HCT116 (cell line): ENCODE measurements at regions not wholly inside any gene's neighbourhood (a gene's known extent, or its start where the extent isn't known, plus 50 kb on each side); places are given as distances from the start of the nearest gene placed in this dataset.

Source experiments
- ATAC-seq: fragments of 200-7000 bp; cut with Tn5 transposase; 2 replicates; pipeline ENCODE4 v1.9.1; 2020; ENCODE audit warnings: mild to moderate bottlenecking, moderate library complexity
- BruUV-seq: library from RNA; stranded (reverse); fragments of 400-500 nt; replicated peaks from 2 replicates; lab custom pipeline; 2021; lab: Mats Ljungman, UMichigan
- CTCF ChIA-PET: fragments of 300-600 bp; sonication (Branson Sonifier 250); formaldehyde crosslinking; loops from one replicate; lab custom pipeline; 2021; ENCODE audit warnings: antibody characterized with exemption; lab: Charles Lee
- POLR2A ChIA-PET: fragments of 300-600, 350-600 bp; sonication (Branson Sonifier 250); formaldehyde crosslinking; loops from one replicate; lab custom pipeline; 2021; ENCODE audit warnings: antibody characterized with exemption; lab: Charles Lee
- RAD21 ChIA-PET, 2 experiments: fragments of 300-600 bp; sonication (Branson Sonifier 250); formaldehyde crosslinking; loops; one replicate each; lab custom pipeline; 2023; ENCODE audit warnings: low total read pairs in 2 of 2; ENCODE audit not compliant: uncharacterized antibody in 2 of 2, unreplicated experiment in 2 of 2, low non-redundant PET in 1 of 2; lab: Charles Lee
- DNase-seq: peaks from one replicate; pipeline ENCODE4 v3.0.0-alpha.2; 2010; ENCODE audit warnings: low read depth, low spot score
- H2AFZ ChIP-seq: fragments of 200-600 bp; shearing (Covaris generic), sonication (generic); 2 replicates; pipeline ENCODE4 v1.6.1; 2017; ENCODE audit warnings: low read depth, mixed run types, mixed read lengths, antibody characterized with exemption, low read length; ENCODE audit not compliant: poor library complexity, severe bottlenecking
- H3K27ac ChIP-seq: 2 replicates; pipeline ENCODE4 v1.5.1; 2012; ENCODE audit warnings: low read depth, low read length
- H3K27me3 ChIP-seq: fragments of 200-600 bp; sonication (generic); 2 replicates; pipeline ENCODE4 v1.6.1; 2016; ENCODE audit warnings: mixed run types, low read length, mixed read lengths; ENCODE audit not compliant: insufficient read depth
- H3K36me3 ChIP-seq, 2 experiments: fragments of 200-500 bp in 1 of 2; fragments of 200-600 bp in 1 of 2; sonication (Bioruptor generic) in 1 of 2; sonication (generic) in 1 of 2; 2 replicates each; pipeline versions ENCODE4 v1.5.1 to v1.6.1; 2014 to 2016; ENCODE audit warnings: low read length in 2 of 2, inconsistent platforms in 1 of 2, mixed read lengths in 1 of 2, mixed run types in 1 of 2; ENCODE audit not compliant: insufficient read depth in 2 of 2, control insufficient read depth in 1 of 2
- H3K4me1 ChIP-seq, 2 experiments: fragments of 200-600 bp in 1 of 2; sonication (generic) in 1 of 2; 2 replicates each; pipeline versions ENCODE4 v1.5.1 to v1.6.1; 2012 to 2017; ENCODE audit warnings: low read length in 2 of 2, inconsistent platforms in 1 of 2, mild to moderate bottlenecking in 1 of 2, mixed read lengths in 1 of 2, mixed run types in 1 of 2, moderate library complexity in 1 of 2; ENCODE audit not compliant: insufficient read depth in 2 of 2, control insufficient read depth in 1 of 2
- H3K4me2 ChIP-seq: fragments of 200-600 bp; sonication (generic); 2 replicates; pipeline ENCODE4 v1.6.1; 2017; ENCODE audit warnings: mixed run types, low read length, mixed read lengths
- H3K4me3 ChIP-seq, 2 experiments: fragments of 200-600 bp in 1 of 2; sonication (generic) in 1 of 2; replicated peaks in 1 of 2; 2 replicates each; pipeline ENCODE4 v1.5.1; 2011 to 2016; ENCODE audit warnings: low read length in 2 of 2, control low read depth in 1 of 2, low read depth in 1 of 2, mild to moderate bottlenecking in 1 of 2, mixed read lengths in 1 of 2, mixed run types in 1 of 2
- H3K79me2 ChIP-seq: fragments of 200-600 bp; sonication (generic); 2 replicates; pipeline ENCODE4 v1.6.1; 2017; ENCODE audit warnings: mild to moderate bottlenecking, mixed run types, low read length, moderate library complexity, mixed read lengths; ENCODE audit not compliant: insufficient read depth
- H3K9ac ChIP-seq: fragments of 200-600 bp; sonication (generic); 2 replicates; pipeline ENCODE4 v1.6.1; 2016; ENCODE audit warnings: low read length, mixed read lengths
- H3K9me2 ChIP-seq: fragments of 200-600 bp; sonication (generic), shearing (Covaris generic); 2 replicates; pipeline ENCODE4 v1.6.1; 2017; ENCODE audit warnings: mixed run types, mild to moderate bottlenecking, moderate library complexity; ENCODE audit not compliant: insufficient read depth
- H3K9me3 ChIP-seq, 2 experiments: fragments of 200-500 bp in 1 of 2; fragments of 200-600 bp in 1 of 2; sonication (Bioruptor generic) in 1 of 2; sonication (generic) in 1 of 2; 2 replicates each; pipeline ENCODE4 v1.6.1; 2014 to 2017; ENCODE audit warnings: low read length in 2 of 2, mixed read lengths in 2 of 2, inconsistent platforms in 1 of 2, low read depth in 1 of 2, mild to moderate bottlenecking in 1 of 2, mixed run types in 1 of 2, moderate library complexity in 1 of 2; ENCODE audit not compliant: control insufficient read depth in 1 of 2, insufficient read depth in 1 of 2
- H4K20me1 ChIP-seq: fragments of 200-600 bp; sonication (generic), shearing (Covaris generic); 2 replicates; pipeline ENCODE4 v1.6.1; 2017; ENCODE audit warnings: mixed run types, mild to moderate bottlenecking, moderate library complexity; ENCODE audit not compliant: insufficient read depth
- CEBPB ChIP-seq: IDR thresholded peaks from 2 replicates; pipeline ENCODE4 v1.6.1; 2012; ENCODE audit warnings: low read depth
- EGR1 ChIP-seq: IDR thresholded peaks from 2 replicates; pipeline ENCODE4 v1.6.1; 2012; ENCODE audit warnings: low read depth
- FOSL1 ChIP-seq: IDR thresholded peaks from 2 replicates; pipeline ENCODE4 v1.6.1; 2012; ENCODE audit warnings: low read depth
- JUND ChIP-seq: IDR thresholded peaks from 2 replicates; pipeline ENCODE4 v1.6.1; 2012
- POLR2A ChIP-seq: IDR thresholded peaks from 2 replicates; pipeline ENCODE4 v1.7.0; 2011; ENCODE audit warnings: borderline replicate concordance; ENCODE audit not compliant: insufficient read depth, insufficient read length; ENCODE audit errors: extremely low read depth
- POLR2AphosphoS5 ChIP-seq: IDR thresholded peaks from 2 replicates; pipeline ENCODE4 v1.6.1; 2011; ENCODE audit warnings: mild to moderate bottlenecking, low read depth, low read length, moderate library complexity
- TCF7L2 ChIP-seq: IDR thresholded peaks from 2 replicates; pipeline ENCODE4 v1.7.0; 2011; ENCODE audit warnings: borderline replicate concordance, inconsistent platforms; ENCODE audit not compliant: insufficient read depth, insufficient read length; ENCODE audit errors: extremely low read depth
- YY1 ChIP-seq: IDR thresholded peaks from 2 replicates; pipeline ENCODE4 v1.6.1; 2011; ENCODE audit warnings: low read length, low read depth, moderate library complexity, mild to moderate bottlenecking; ENCODE audit not compliant: insufficient replicate concordance; ENCODE audit errors: extremely low read depth
- ZNF274 ChIP-seq: fragments of 200-500 bp; sonication (Bioruptor generic); IDR thresholded peaks from 2 replicates; pipeline ENCODE4 v1.6.1; 2014; ENCODE audit warnings: mild to moderate bottlenecking, low read depth, low read length, inconsistent platforms
- intact Hi-C: fragments of 100-400 bp; cut with micrococcal nuclease; formaldehyde crosslinking; loops from 2 replicates; pipeline ENCODE4 v1.10.0; 2022
- TF ChIP-seq, protein P1 (sequence below): IDR thresholded peaks from 2 replicates; pipeline ENCODE4 v1.6.1; 2012; ENCODE audit warnings: low read depth
- TF ChIP-seq, protein P2 (sequence below): IDR thresholded peaks from 2 replicates; pipeline ENCODE4 v1.6.1; 2011; ENCODE audit warnings: mild to moderate bottlenecking, low read length, moderate library complexity; ENCODE audit not compliant: insufficient replicate concordance; ENCODE audit errors: extremely low read depth
- TF ChIP-seq, protein P3 (sequence below): IDR thresholded peaks from 2 replicates; pipeline ENCODE4 v1.6.1; 2012
- TF ChIP-seq, protein P4 (sequence below): IDR thresholded peaks from 2 replicates; pipeline ENCODE4 v1.6.1; 2012

DNA sequence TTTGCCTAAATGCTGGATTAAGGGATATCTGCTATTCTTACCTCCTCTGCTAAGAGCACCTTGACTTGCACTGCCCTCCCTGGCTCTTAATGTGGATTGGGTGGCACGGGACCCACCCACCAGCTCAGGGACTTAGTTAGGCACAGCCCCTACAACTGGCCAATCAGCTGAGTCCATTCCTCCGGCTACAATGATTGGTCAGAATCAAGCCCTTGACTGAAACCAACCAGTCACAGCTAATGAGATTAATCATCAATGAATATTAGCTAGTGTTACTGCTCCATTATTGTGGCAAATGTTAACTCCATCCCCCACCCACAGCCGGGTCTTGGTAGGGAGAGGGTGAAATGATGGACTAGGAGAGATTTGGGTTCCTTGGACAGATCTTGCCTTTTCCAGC is 328.0 kb downstream of the MN1 start:
- H3K4me1 ChIP-seq = peaks cover 30 to 47% of the 10 kb centered on the region in 2 experiments
- H3K4me3 ChIP-seq = no peak overlapping the region
- peak overlapping the region; percentile 77; the same call in 1 of the 2 replicates for H3K4me2 ChIP-seq
- ChIA-PET POLR2A (interaction anchor here (1.1 kb wide), 1 partner anchor 9 kb away, joined by 3 read pairs; no protein-coding TSS in a partner anchor), CTCF (no interaction called here), RAD21 (no interaction called here)
- intact Hi-C loops = no loop called here
- ATAC-seq (peak; percentile 47; the same call in 1 of the 2 replicates), DNase-seq (peak; percentile 56)
- H3K9me3 ChIP-seq = no peaks in the 10 kb centered on the region
- H3K9ac ChIP-seq = no peak overlapping the region
- TF ChIP-seq, protein P1, sequence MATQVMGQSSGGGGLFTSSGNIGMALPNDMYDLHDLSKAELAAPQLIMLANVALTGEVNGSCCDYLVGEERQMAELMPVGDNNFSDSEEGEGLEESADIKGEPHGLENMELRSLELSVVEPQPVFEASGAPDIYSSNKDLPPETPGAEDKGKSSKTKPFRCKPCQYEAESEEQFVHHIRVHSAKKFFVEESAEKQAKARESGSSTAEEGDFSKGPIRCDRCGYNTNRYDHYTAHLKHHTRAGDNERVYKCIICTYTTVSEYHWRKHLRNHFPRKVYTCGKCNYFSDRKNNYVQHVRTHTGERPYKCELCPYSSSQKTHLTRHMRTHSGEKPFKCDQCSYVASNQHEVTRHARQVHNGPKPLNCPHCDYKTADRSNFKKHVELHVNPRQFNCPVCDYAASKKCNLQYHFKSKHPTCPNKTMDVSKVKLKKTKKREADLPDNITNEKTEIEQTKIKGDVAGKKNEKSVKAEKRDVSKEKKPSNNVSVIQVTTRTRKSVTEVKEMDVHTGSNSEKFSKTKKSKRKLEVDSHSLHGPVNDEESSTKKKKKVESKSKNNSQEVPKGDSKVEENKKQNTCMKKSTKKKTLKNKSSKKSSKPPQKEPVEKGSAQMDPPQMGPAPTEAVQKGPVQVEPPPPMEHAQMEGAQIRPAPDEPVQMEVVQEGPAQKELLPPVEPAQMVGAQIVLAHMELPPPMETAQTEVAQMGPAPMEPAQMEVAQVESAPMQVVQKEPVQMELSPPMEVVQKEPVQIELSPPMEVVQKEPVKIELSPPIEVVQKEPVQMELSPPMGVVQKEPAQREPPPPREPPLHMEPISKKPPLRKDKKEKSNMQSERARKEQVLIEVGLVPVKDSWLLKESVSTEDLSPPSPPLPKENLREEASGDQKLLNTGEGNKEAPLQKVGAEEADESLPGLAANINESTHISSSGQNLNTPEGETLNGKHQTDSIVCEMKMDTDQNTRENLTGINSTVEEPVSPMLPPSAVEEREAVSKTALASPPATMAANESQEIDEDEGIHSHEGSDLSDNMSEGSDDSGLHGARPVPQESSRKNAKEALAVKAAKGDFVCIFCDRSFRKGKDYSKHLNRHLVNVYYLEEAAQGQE = no peak
- TF ChIP-seq TCF7L2 (no peak), CEBPB (no peak), JUND (no peak), POLR2AphosphoS5 (no peak), EGR1 (no peak), POLR2A (no peak), YY1 (no peak), ZNF274 (no peak), FOSL1 (no peak)
- TF ChIP-seq, protein P2, sequence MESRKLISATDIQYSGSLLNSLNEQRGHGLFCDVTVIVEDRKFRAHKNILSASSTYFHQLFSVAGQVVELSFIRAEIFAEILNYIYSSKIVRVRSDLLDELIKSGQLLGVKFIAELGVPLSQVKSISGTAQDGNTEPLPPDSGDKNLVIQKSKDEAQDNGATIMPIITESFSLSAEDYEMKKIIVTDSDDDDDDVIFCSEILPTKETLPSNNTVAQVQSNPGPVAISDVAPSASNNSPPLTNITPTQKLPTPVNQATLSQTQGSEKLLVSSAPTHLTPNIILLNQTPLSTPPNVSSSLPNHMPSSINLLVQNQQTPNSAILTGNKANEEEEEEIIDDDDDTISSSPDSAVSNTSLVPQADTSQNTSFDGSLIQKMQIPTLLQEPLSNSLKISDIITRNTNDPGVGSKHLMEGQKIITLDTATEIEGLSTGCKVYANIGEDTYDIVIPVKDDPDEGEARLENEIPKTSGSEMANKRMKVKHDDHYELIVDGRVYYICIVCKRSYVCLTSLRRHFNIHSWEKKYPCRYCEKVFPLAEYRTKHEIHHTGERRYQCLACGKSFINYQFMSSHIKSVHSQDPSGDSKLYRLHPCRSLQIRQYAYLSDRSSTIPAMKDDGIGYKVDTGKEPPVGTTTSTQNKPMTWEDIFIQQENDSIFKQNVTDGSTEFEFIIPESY = no peak
- TF ChIP-seq, protein P3, sequence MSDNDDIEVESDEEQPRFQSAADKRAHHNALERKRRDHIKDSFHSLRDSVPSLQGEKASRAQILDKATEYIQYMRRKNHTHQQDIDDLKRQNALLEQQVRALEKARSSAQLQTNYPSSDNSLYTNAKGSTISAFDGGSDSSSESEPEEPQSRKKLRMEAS = no peak
- TF ChIP-seq, protein P4, sequence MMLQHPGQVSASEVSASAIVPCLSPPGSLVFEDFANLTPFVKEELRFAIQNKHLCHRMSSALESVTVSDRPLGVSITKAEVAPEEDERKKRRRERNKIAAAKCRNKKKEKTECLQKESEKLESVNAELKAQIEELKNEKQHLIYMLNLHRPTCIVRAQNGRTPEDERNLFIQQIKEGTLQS = no peak
- H3K27ac ChIP-seq = no peak overlapping the region; the same call in 1 of the 2 replicates
- H2AFZ ChIP-seq = no peak overlapping the region
- no peaks in the 10 kb centered on the region for H3K27me3 ChIP-seq
- BruUV-seq = no TSS peak
- H3K79me2 ChIP-seq = no peaks in the 10 kb centered on the region
- H3K9me2 ChIP-seq = no peaks in the 10 kb centered on the region
- no peaks in the 10 kb centered on the region for H4K20me1 ChIP-seq
- no peaks in the 10 kb centered on the region for H3K36me3 ChIP-seq
